Activated CD8-positive, alpha-beta memory T cell treated with anti-CD3 and anti-CD28 coated beads for 1 hour (primary cell): ENCODE measurements at regions not wholly inside any gene's neighbourhood (a gene's known extent, or its start where the extent isn't known, plus 50 kb on each side); places are given as distances from the start of the nearest gene placed in this dataset.
"Not testable (repeated sequence)": the region's sequence is repeated elsewhere in the genome, so short reads cannot be mapped to it uniquely, and the experiment has no call there.

Source experiments
- DNase-seq, 2 donors: peaks; one replicate each; pipeline ENCODE4 v3.0.0-alpha.2; 2020; ENCODE audit warnings: low read depth in 1 of 2; ENCODE audit errors: extremely low read depth in 1 of 2

- DNase-seq, result no peak
These were observed 380.7 kb upstream of the NOCT start for GRCh38 chr4:138634915-138635314.

GRCh38 chr4:138633580-138633904, 382.0 kb upstream of the NOCT start:
- no peak for DNase-seq

- no peak for DNase-seq
These were observed 382.6 kb upstream of the NOCT start for GRCh38 chr4:138632856-138633579.

GRCh38 chr4:138630666-138631065, 384.9 kb upstream of the NOCT start:
- no peak for DNase-seq

- no peak for DNase-seq
These were observed 385.9 kb upstream of the NOCT start for GRCh38 chr4:138629669-138630068.

- no peak for DNase-seq
These were observed 384.9 kb upstream of the SLC7A11 start for GRCh38 chr4:138627096-138627495.

GRCh38 chr4:138622362-138622761, 380.2 kb upstream of the SLC7A11 start:
- DNase-seq, result not testable (repeated sequence)

- no peak for DNase-seq
These were observed 374.6 kb upstream of the SLC7A11 start for GRCh38 chr4:138616775-138617174.

- DNase-seq, result no peak
These were observed 372.4 kb upstream of the SLC7A11 start for GRCh38 chr4:138614398-138615142.

- no peak for DNase-seq
These were observed 370.3 kb upstream of the SLC7A11 start for GRCh38 chr4:138612428-138612827.

GRCh38 chr4:138611721-138612120, 369.6 kb upstream of the SLC7A11 start:
- no peak for DNase-seq

GRCh38 chr4:138611017-138611416, 368.9 kb upstream of the SLC7A11 start:
- no peak for DNase-seq

GRCh38 chr4:138609943-138610350, 367.8 kb upstream of the SLC7A11 start:
- no peak for DNase-seq

- DNase-seq, result no peak
These were observed 362.4 kb upstream of the SLC7A11 start for GRCh38 chr4:138604556-138604955.

GRCh38 chr4:138602664-138603063, 360.5 kb upstream of the SLC7A11 start:
- no peak for DNase-seq

GRCh38 chr4:138599965-138600364, 357.8 kb upstream of the SLC7A11 start:
- no peak for DNase-seq

GRCh38 chr4:138598226-138598625, 356.1 kb upstream of the SLC7A11 start:
- DNase-seq, result no peak

GRCh38 chr4:138596896-138597295, 354.7 kb upstream of the SLC7A11 start:
- DNase-seq, result no peak

GRCh38 chr4:138595731-138596460, 353.7 kb upstream of the SLC7A11 start:
- no peak for DNase-seq

- DNase-seq, result no peak
These were observed 353.0 kb upstream of the SLC7A11 start for GRCh38 chr4:138595171-138595570.

- DNase-seq, result no peak
These were observed 350.6 kb upstream of the SLC7A11 start for GRCh38 chr4:138592796-138593195.

- no peak for DNase-seq
These were observed 349.7 kb upstream of the SLC7A11 start for GRCh38 chr4:138591808-138592207.
